BJ (cell line): ENCODE measurements at regions not wholly inside any gene's neighbourhood (a gene's known extent, or its start where the extent isn't known, plus 50 kb on each side); places are given as distances from the start of the nearest gene placed in this dataset.

Source experiments
- CTCF ChIA-PET: fragments of 350-600 bp; formaldehyde crosslinking; extraction: SDS; loops from one replicate; lab custom pipeline; 2021; ENCODE audit warnings: antibody characterized with exemption, inconsistent platforms; lab: Yijun Ruan, JAX
- POLR2A ChIA-PET: fragments of 300-600 bp; sonication (Branson Sonifier 250); formaldehyde crosslinking; extraction: SDS; loops from one replicate; lab custom pipeline; 2021; ENCODE audit warnings: antibody characterized with exemption; lab: Charles Lee
- DNase-seq: peaks from one replicate; pipeline ENCODE4 v3.0.0-alpha.2; 2011; ENCODE audit warnings: low read depth
- H3K27me3 ChIP-seq: 2 replicates; pipeline ENCODE4 v1.6.0; 2011; ENCODE audit warnings: low read length; ENCODE audit not compliant: control insufficient read depth, insufficient read depth
- H3K36me3 ChIP-seq: 2 replicates; pipeline ENCODE4 v1.5.1; 2011; ENCODE audit warnings: low read length; ENCODE audit not compliant: control insufficient read depth, insufficient read depth
- H3K4me3 ChIP-seq: 2 replicates; pipeline ENCODE4 v1.5.1; 2011; ENCODE audit warnings: low read depth, mild to moderate bottlenecking, control low read depth, low read length
- TF ChIP-seq, protein P1 (sequence below): IDR thresholded peaks from 2 replicates; pipeline ENCODE4 v1.5.1; 2011; ENCODE audit warnings: low read depth, mild to moderate bottlenecking, control low read depth, inconsistent platforms, low read length, moderate library complexity; ENCODE audit not compliant: insufficient read depth

DNA sequence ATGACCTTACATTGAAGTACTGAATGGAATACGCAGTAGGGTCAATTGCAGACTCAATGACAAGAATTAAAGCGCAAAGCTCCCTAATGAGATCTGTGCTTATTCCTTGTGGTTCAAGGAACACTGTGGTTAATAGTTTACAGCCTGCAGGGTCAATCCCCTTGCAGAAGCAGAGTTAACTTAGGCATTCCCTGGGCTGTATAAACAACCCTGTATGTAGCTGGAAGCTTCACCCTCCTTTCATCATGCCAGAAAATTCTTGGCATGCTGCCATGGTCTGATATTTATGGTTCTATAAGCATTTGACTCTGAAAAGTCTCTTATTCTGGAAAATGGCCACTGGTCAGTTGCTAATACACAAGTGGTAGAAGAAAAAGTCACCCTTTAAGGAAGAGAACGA lies 227.7 kb downstream of the NOVA1 start:
- H3K27me3 ChIP-seq: no peaks in the 10 kb centered on the region
- ChIA-PET POLR2A (no interaction called here), CTCF (no interaction called here)
- TF ChIP-seq, protein P1, sequence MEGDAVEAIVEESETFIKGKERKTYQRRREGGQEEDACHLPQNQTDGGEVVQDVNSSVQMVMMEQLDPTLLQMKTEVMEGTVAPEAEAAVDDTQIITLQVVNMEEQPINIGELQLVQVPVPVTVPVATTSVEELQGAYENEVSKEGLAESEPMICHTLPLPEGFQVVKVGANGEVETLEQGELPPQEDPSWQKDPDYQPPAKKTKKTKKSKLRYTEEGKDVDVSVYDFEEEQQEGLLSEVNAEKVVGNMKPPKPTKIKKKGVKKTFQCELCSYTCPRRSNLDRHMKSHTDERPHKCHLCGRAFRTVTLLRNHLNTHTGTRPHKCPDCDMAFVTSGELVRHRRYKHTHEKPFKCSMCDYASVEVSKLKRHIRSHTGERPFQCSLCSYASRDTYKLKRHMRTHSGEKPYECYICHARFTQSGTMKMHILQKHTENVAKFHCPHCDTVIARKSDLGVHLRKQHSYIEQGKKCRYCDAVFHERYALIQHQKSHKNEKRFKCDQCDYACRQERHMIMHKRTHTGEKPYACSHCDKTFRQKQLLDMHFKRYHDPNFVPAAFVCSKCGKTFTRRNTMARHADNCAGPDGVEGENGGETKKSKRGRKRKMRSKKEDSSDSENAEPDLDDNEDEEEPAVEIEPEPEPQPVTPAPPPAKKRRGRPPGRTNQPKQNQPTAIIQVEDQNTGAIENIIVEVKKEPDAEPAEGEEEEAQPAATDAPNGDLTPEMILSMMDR: no peak
- no peaks in the 10 kb centered on the region for H3K36me3 ChIP-seq
- no peak for DNase-seq
- no peak overlapping the region for H3K4me3 ChIP-seq

DNA sequence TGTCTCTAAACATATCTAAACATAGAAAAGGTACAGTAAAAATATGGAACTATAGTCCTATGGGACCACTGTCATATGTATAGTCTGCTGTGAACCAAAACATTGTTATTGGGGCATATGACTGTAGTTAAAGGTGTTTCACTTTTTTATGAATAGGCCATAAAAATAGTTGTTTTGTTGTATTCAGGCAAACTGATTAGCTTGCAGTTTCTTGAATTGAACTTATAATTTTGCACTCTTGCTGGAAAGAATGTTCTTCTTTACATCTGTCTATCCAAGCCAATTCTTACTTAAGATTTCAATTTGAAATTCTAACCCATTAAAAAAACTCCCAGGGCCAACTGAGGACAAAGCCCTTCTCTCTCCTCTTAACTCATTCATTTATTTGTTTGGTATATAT lies 234.1 kb downstream of the NOVA1 start:
- Histone ChIP-seq H3K27me3 (no peaks in the 10 kb centered on the region), H3K4me3 (no peak overlapping the region), H3K36me3 (no peaks in the 10 kb centered on the region)
- ChIA-PET POLR2A (no interaction called here), CTCF (no interaction called here)
- TF ChIP-seq, protein P1: no peak
- DNase-seq: no peak

DNA sequence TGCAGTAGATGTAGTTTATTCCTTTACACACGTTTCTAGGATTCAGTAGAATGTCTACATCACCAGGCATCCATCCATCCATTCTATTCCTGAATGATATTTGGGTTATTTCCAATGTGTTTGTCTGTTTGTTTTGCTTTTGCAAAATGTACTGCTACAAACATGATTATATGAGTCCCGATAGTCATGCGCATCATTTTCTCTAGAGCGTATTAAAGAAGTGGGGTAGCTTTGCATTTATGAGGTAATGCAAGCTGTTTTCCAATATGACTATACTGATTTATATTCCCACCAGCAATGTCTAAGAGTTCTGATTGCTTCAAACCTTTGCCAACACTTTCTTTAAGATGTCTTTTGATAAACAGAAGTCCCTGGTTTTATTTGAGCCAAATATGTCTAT lies 253.2 kb downstream of the NOVA1 start:
- POLR2A ChIA-PET: no interaction called here
- TF ChIP-seq, protein P1: no peak
- Histone ChIP-seq H3K4me3 (no peak overlapping the region), H3K27me3 (no peaks in the 10 kb centered on the region), H3K36me3 (no peaks in the 10 kb centered on the region)
- no peak for DNase-seq
- CTCF ChIA-PET: no interaction called here

DNA sequence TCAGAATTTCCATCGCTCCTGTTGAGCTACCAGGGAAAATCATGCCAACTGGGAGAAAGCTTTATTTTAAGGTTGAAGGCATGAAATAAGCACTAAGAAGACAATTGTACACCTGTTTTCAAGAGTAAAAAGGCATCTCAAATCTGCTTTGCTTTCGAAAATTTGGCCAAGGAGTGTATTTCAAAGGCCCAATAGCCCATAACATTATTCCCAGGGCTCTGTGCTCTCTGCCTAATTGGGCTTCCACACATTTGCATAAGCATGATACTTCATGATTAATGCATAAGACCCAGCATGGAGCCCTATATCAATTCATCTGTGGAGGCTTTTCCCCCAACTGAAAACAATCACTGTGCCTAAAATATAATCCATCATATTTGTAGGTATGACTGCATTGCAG lies 258.5 kb downstream of the NOVA1 start:
- Histone ChIP-seq H3K4me3 (no peak overlapping the region), H3K27me3 (no peaks in the 10 kb centered on the region), H3K36me3 (no peaks in the 10 kb centered on the region)
- CTCF ChIA-PET: interaction anchor here (0.6 kb wide), 1 partner anchor 597 kb away, joined by 3 read pairs; no protein-coding TSS in a partner anchor
- DNase-seq: no peak
- TF ChIP-seq, protein P1: no peak
- POLR2A ChIA-PET: no interaction called here

DNA sequence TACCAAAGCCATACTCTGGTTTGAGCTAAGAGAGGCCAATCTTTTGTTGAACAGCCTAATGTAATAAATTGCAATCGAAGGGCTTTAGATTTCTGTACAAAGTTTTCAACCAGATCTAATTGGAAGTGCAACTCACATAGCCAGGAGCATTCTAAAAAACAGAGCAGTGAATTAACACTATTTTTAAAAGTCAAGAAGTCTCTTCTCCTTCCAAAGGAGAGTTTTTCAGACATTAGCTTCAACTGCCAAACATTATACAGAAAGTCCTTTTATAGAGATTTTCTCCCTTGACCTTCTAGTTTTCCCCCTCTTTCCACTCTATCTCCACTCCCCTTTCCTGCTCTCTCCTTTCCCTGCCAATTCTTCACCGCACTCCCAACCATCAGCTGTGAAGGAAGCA lies 259.6 kb downstream of the NOVA1 start:
- POLR2A ChIA-PET: no interaction called here
- Histone ChIP-seq H3K36me3 (no peaks in the 10 kb centered on the region), H3K4me3 (no peak overlapping the region), H3K27me3 (no peaks in the 10 kb centered on the region)
- CTCF ChIA-PET: no interaction called here
- TF ChIP-seq, protein P1: no peak
- DNase-seq: no peak
